ENCODE measurements at regions not wholly inside any gene's neighbourhood (a gene's known extent, or its start where the extent isn't known, plus 50 kb on each side); places are given as distances from the start of the nearest gene placed in this dataset.

- Histone ChIP-seq H3K79me2 (ENCODE audit: insufficient read depth, low read depth, low read length) (no peaks in the 10 kb centered on the region), H3K4me3 (ENCODE audit: low read depth, low read length, poor library complexity, severe bottlenecking) (no peak overlapping the region), H3K4me1 (ENCODE audit: insufficient read depth, low read length, poor library complexity, severe bottlenecking) (no peaks in the 10 kb centered on the region), H3K9me3 (ENCODE audit: low read length) (no peaks in the 10 kb centered on the region), H3K27ac (ENCODE audit: low read depth, low read length, poor library complexity, severe bottlenecking) (no peak overlapping the region), H3K4me2 (ENCODE audit: low read length) (no peak overlapping the region), H2AFZ (ENCODE audit: low read length) (no peak overlapping the region), H4K20me1 (ENCODE audit: insufficient read depth, low read length) (no peaks in the 10 kb centered on the region), H3K9me2 (ENCODE audit: insufficient read depth, low read length) (peaks cover 3% of the 10 kb centered on the region; the same call in 1 of the 2 replicates), H3K36me3 (ENCODE audit: insufficient read depth, low read length) (no peaks in the 10 kb centered on the region)
- intact Hi-C loops (cut with micrococcal nuclease; ENCODE audit: unreplicated experiment): no loop called here
- TF ChIP-seq EZH2phosphoT487 (IDR thresholded peaks at IDR 0.05; ENCODE audit: borderline replicate concordance, low read depth, low read length) (no peak), CTCF (conservative IDR thresholded peaks at IDR 0.05; ENCODE audit: low read length) (no peak)
- no peak for DNase-seq (ENCODE audit: low spot score)
- BruUV-seq (replicated peaks): no TSS peak
- ChIA-PET POLR2A (no interaction called here), CTCF (ENCODE audit: unreplicated experiment) (no interaction called here)
These were observed 79.5 kb upstream of the NKD1 start for GRCh38 chr16:50468749-50469078.

GRCh38 chr16:50467943-50468748 is 80.0 kb upstream of the NKD1 start:
- H3K9me3 ChIP-seq (ENCODE audit: low read length): no peaks in the 10 kb centered on the region
- no peak overlapping the region for H3K4me2 ChIP-seq (ENCODE audit: low read length)
- POLR2A ChIA-PET: no interaction called here
- H3K79me2 ChIP-seq (ENCODE audit: insufficient read depth, low read depth, low read length): no peaks in the 10 kb centered on the region
- H3K36me3 ChIP-seq (ENCODE audit: insufficient read depth, low read length): no peaks in the 10 kb centered on the region
- peaks cover 3% of the 10 kb centered on the region; the same call in 1 of the 2 replicates for H3K9me2 ChIP-seq (ENCODE audit: insufficient read depth, low read length)
- intact Hi-C loops (cut with micrococcal nuclease; ENCODE audit: unreplicated experiment): no loop called here
- TF ChIP-seq CTCF (conservative IDR thresholded peaks at IDR 0.05; ENCODE audit: low read length): no peak
- TF ChIP-seq EZH2phosphoT487 (IDR thresholded peaks at IDR 0.05; ENCODE audit: borderline replicate concordance, low read depth, low read length): no peak
- no peak for DNase-seq (ENCODE audit: low spot score)
- CTCF ChIA-PET (ENCODE audit: unreplicated experiment): no interaction called here
- no peak overlapping the region for H2AFZ ChIP-seq (ENCODE audit: low read length)
- BruUV-seq (replicated peaks): no TSS peak
- H3K27ac ChIP-seq (ENCODE audit: low read depth, low read length, poor library complexity, severe bottlenecking): no peak overlapping the region
- no peaks in the 10 kb centered on the region for H4K20me1 ChIP-seq (ENCODE audit: insufficient read depth, low read length)
- H3K4me1 ChIP-seq (ENCODE audit: insufficient read depth, low read length, poor library complexity, severe bottlenecking): no peaks in the 10 kb centered on the region
- H3K4me3 ChIP-seq (ENCODE audit: low read depth, low read length, poor library complexity, severe bottlenecking): no peak overlapping the region

DNA sequence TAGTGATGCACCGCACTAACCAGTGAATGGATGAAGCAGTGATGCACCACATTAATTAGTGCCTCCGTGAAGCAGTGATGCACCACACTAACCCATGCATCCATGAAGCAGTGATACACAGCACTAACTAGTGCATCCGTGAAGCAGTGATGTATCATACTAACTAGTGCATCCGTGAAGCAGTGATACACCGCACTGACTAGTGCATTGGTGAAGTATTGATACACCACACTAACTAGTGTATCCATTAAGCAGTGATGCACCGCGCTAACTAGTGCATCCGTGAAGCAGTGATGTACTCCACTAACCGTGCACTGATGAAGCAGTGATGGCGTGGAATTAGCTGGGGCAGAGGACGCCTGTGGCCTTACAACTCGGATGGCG is 80.6 kb upstream of the NKD1 start:
- intact Hi-C loops (cut with micrococcal nuclease; ENCODE audit: unreplicated experiment): no loop called here
- no peak for DNase-seq (ENCODE audit: low spot score)
- no peak overlapping the region for H3K4me3 ChIP-seq (ENCODE audit: low read depth, low read length, poor library complexity, severe bottlenecking)
- peaks cover 3% of the 10 kb centered on the region; the same call in 1 of the 2 replicates for H3K9me2 ChIP-seq (ENCODE audit: insufficient read depth, low read length)
- TF ChIP-seq EZH2phosphoT487 (IDR thresholded peaks at IDR 0.05; ENCODE audit: borderline replicate concordance, low read depth, low read length) (no peak), CTCF (conservative IDR thresholded peaks at IDR 0.05; ENCODE audit: low read length) (no peak)
- H3K4me2 ChIP-seq (ENCODE audit: low read length): no peak overlapping the region
- no peak overlapping the region for H2AFZ ChIP-seq (ENCODE audit: low read length)
- CTCF ChIA-PET (ENCODE audit: unreplicated experiment): no interaction called here
- no peak overlapping the region for H3K27ac ChIP-seq (ENCODE audit: low read depth, low read length, poor library complexity, severe bottlenecking)
- no peaks in the 10 kb centered on the region for H3K79me2 ChIP-seq (ENCODE audit: insufficient read depth, low read depth, low read length)
- BruUV-seq (replicated peaks): no TSS peak
- POLR2A ChIA-PET: no interaction called here
- no peaks in the 10 kb centered on the region for H3K9me3 ChIP-seq (ENCODE audit: low read length)
- no peaks in the 10 kb centered on the region for H3K36me3 ChIP-seq (ENCODE audit: insufficient read depth, low read length)
- H3K4me1 ChIP-seq (ENCODE audit: insufficient read depth, low read length, poor library complexity, severe bottlenecking): no peaks in the 10 kb centered on the region
- no peaks in the 10 kb centered on the region for H4K20me1 ChIP-seq (ENCODE audit: insufficient read depth, low read length)
